Stimulated activated naive CD8-positive, alpha-beta T cell treated with anti-CD3 and anti-CD28 coated beads, Interleukin-15, amount 100 ng/mL, for 72 hours (primary cell): ENCODE measurements at regions not wholly inside any gene's neighbourhood (a gene's known extent, or its start where the extent isn't known, plus 50 kb on each side); places are given as distances from the start of the nearest gene placed in this dataset.
A peak's percentile ranks its signal among the peaks of the same experiment; 100 is the strongest.

ENCODE experiments used
- ATAC-seq: fragments of 150-1000 bp; cut with Tn5 transposase; 2 replicates; pipeline ENCODE4 v1.10.0; 2021; ENCODE audit warnings: mild to moderate bottlenecking, moderate library complexity
- DNase-seq, 2 donors: peaks; one replicate each; pipeline ENCODE4 v3.0.0; 2021 to 2022
- H3K27ac Mint-ChIP-seq, 2 donors: one replicate each; pipeline ENCODE4 v1.8.0; 2022; ENCODE audit warnings: mild to moderate bottlenecking in 2 of 2, mixed read lengths in 2 of 2, moderate library complexity in 2 of 2
- H3K27me3 Mint-ChIP-seq: one replicate; pipeline ENCODE4 v1.8.0; 2022; ENCODE audit warnings: mixed read lengths
- H3K4me1 Mint-ChIP-seq: one replicate; pipeline ENCODE4 v1.8.0; 2022; ENCODE audit warnings: mild to moderate bottlenecking, mixed read lengths
- H3K4me3 Mint-ChIP-seq, 2 donors: one replicate each; pipeline ENCODE4 v1.8.0; 2022; ENCODE audit warnings: mild to moderate bottlenecking in 2 of 2, mixed read lengths in 2 of 2, moderate library complexity in 1 of 2
- H3K9me3 Mint-ChIP-seq, 2 donors: one replicate each; pipeline ENCODE4 v1.8.0; 2022; ENCODE audit warnings: mixed read lengths in 2 of 2

GRCh38 chr10:29837586-29837985, 202.8 kb upstream of the SVIL start:
- Mint-ChIP-seq H3K27ac (peak overlapping the region in 1 of 2 donors; percentile 27), H3K27me3 (peaks cover 8% of the 10 kb centered on the region), H3K4me1 (no peaks in the 10 kb centered on the region), H3K4me3 (no peak overlapping the region), H3K9me3 (peaks cover 0 to 8% of the 10 kb centered on the region in 2 donors)
- ATAC-seq (no peak), DNase-seq (no peak)

DNA sequence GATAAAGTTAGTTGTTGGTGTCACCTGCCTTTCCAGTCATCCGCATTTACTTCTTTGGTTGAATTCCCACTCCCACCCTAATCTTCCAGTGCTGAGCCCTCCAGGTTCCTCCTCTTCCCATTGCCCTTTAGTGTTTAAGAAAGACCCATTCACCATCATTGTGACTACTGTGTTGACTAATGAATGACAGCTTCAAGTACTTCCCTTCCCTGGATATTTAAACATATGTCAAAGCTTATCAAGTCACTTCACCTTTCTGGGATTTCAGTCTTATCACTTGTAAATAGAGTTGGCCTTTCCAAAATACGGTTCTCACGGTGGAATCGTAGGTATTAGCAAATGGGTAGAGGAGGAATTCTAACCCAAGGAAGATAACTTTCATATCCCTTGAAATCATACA, 201.6 kb upstream of the SVIL start:
- DNase-seq (no peak), ATAC-seq (no peak)
- Mint-ChIP-seq H3K4me1 (no peaks in the 10 kb centered on the region), H3K4me3 (no peak overlapping the region), H3K27me3 (peaks cover 8% of the 10 kb centered on the region), H3K9me3 (peaks cover 9 to 13% of the 10 kb centered on the region in 2 donors), H3K27ac (peak overlapping the region in 1 of 2 donors; percentile 27)

DNA sequence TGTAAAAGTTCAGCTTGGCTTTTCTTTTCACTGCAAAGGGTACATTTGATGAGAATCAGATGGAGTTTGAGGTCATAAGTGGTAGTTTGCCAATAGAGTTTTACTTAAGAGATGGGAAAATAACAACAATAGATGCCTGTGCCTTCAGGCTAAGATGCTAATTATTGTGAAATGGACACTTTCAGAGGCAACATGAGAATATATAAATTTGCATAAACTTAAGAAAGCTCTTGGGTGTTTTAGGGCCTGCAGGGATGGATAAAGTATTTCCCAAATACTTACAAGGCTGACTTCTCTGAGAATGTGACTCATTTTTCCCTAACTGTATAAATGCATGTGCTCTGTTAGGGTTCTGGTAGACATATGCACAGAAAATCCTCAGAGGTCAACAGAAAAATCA, 200.3 kb upstream of the SVIL start:
- ATAC-seq (no peak), DNase-seq (no peak)
- Mint-ChIP-seq H3K27ac (no peak overlapping the region), H3K9me3 (peaks cover 11 to 21% of the 10 kb centered on the region in 2 donors), H3K4me3 (no peak overlapping the region), H3K27me3 (peaks cover 8% of the 10 kb centered on the region), H3K4me1 (no peaks in the 10 kb centered on the region)

DNA sequence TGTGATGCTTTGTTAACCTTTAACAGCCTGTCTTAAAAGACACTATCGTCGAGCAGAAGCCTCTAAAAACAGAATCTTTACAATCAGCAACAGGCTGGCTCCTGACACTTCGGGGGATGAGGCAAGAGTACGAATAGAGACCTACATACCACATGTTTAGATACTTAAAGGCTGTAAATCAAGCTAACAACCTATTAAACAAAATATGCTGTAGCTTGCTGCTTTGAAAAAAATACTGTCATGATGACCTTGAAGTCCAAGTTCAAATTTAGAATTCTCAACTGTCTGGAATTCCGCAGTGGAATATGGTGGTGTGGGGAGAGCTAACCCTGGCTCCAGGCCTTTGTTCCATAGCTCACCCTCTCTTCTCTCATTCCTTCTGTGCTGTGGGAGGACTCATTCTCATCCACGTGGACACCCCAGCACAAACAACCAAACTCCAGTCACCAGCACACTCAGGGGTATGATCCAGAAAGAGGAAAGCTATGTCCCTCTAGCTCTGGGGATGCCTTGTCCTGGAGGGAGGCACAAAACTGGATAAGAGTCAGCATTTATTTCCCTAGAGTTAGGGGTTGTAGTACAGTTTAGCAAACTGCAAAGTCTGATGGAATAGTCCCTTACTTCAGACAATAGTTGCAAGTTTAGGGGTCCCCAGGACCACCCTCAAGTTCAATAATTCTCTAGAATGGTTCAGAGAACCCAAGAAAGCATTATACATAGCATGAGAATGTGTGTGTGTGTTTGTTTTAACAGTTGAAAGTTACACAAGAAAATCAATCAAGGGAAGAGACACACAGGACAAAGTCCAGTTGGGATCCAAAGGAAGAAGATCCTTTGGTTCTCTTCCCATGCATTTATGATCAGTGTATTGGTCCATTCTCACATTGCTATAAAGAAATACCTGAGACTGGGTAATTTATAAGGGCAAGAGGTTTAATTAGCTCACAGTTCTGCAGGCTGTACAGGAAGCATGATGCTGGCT, 196.1 kb upstream of the SVIL start:
- Mint-ChIP-seq H3K4me3 (no peak overlapping the region), H3K27me3 (peaks cover 8% of the 10 kb centered on the region), H3K9me3 (peaks cover 18 to 29% of the 10 kb centered on the region in 2 donors), H3K4me1 (no peaks in the 10 kb centered on the region), H3K27ac (no peak overlapping the region)
- no peak for ATAC-seq
- DNase-seq, result no peak

- Mint-ChIP-seq H3K9me3 (peaks cover 18 to 29% of the 10 kb centered on the region in 2 donors), H3K4me3 (no peak overlapping the region), H3K4me1 (no peaks in the 10 kb centered on the region), H3K27ac (no peak overlapping the region), H3K27me3 (peaks cover 10% of the 10 kb centered on the region)
- DNase-seq (no peak), ATAC-seq (no peak)
Measured at GRCh38 chr10:29829776-29830175, 195.0 kb upstream of the SVIL start.

GRCh38 chr10:29828956-29829355, 194.2 kb upstream of the SVIL start:
- H3K4me1 Mint-ChIP-seq, result no peaks in the 10 kb centered on the region
- peaks cover 18 to 29% of the 10 kb centered on the region in 2 donors for H3K9me3 Mint-ChIP-seq
- DNase-seq (no peak), ATAC-seq (peak; percentile 40)
- H3K27ac Mint-ChIP-seq, result peak overlapping the region in 1 of 2 donors; percentile 63
- H3K27me3 Mint-ChIP-seq, result peaks cover 10% of the 10 kb centered on the region
- no peak overlapping the region for H3K4me3 Mint-ChIP-seq

GRCh38 chr10:29828440-29828894, 193.7 kb upstream of the SVIL start:
- H3K9me3 Mint-ChIP-seq, result peaks cover 18 to 29% of the 10 kb centered on the region in 2 donors
- H3K4me1 Mint-ChIP-seq, result no peaks in the 10 kb centered on the region
- ATAC-seq (no peak), DNase-seq (no peak)
- no peak overlapping the region for H3K4me3 Mint-ChIP-seq
- peak overlapping the region; percentile 57 to 63 for H3K27ac Mint-ChIP-seq
- peaks cover 10% of the 10 kb centered on the region for H3K27me3 Mint-ChIP-seq

- no peak overlapping the region for H3K4me3 Mint-ChIP-seq
- ATAC-seq (no peak), DNase-seq (no peak)
- peaks cover 10% of the 10 kb centered on the region for H3K27me3 Mint-ChIP-seq
- peaks cover 18 to 29% of the 10 kb centered on the region in 2 donors for H3K9me3 Mint-ChIP-seq
- H3K27ac Mint-ChIP-seq, result peak overlapping the region; percentile 42 to 62
- no peaks in the 10 kb centered on the region for H3K4me1 Mint-ChIP-seq
Measured at GRCh38 chr10:29827512-29827911, 192.7 kb upstream of the SVIL start.

DNA sequence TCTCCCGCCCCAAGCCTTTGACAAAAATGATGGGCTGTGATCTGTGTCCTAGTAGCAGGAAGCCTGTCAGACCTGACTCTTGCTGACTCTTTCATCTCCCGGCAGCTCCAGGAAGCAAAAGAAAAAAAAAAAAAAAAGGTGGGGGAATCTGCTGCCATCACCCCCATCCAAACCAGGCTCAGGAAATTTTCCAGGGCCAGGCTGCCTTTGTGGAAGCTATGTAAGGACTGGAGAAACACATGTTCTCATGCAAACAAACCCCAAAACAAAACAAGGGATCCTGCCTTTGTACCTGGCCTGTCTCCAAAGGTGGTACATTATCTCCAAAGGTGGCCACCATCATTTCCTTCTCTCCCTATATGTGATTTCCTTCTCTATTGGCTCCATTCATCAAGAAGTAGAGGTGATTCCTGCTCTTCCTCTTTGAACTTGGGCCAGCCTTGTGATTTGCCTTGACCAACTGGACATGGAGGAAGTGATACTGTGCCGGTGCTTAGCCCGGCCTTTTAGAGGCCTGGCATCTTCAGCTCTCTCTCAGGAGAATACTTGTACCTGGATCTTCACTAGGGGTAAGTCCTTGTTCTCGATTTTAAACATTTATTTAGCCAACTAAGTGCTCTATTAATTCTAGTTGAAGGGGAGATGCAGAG, 192.2 kb upstream of the SVIL start:
- ATAC-seq (no peak), DNase-seq (no peak)
- Mint-ChIP-seq H3K27me3 (peaks cover 10% of the 10 kb centered on the region), H3K27ac (peak overlapping the region in 1 of 2 donors; percentile 62), H3K9me3 (peaks cover 15 to 29% of the 10 kb centered on the region in 2 donors), H3K4me3 (no peak overlapping the region), H3K4me1 (no peaks in the 10 kb centered on the region)

DNA sequence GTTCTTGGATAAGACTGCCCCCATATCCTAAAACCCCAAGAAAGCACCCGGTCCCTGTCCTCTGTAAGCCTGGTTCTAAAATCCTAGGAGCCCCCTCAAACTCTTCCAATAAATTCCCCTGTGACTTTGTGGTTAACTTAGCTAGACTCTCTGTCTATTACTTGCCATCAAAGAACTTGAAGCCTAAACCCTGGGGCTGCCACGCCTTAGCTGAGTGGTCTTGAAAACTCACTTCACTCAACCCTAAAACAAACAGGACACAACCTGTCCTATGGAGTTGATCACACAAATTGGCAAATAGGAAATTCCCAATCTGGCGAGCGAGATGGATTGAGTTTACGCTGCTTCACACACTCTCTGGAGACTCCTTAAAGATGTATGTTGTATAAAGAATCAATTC, 191.4 kb upstream of the SVIL start:
- ATAC-seq, result no peak
- no peak for DNase-seq
- H3K27ac Mint-ChIP-seq, result peak overlapping the region in 1 of 2 donors; percentile 80
- H3K4me3 Mint-ChIP-seq, result no peak overlapping the region
- H3K27me3 Mint-ChIP-seq, result peaks cover 10% of the 10 kb centered on the region
- H3K4me1 Mint-ChIP-seq, result no peaks in the 10 kb centered on the region
- peaks cover 7 to 22% of the 10 kb centered on the region in 2 donors for H3K9me3 Mint-ChIP-seq

GRCh38 chr10:29823553-29824080, 188.8 kb upstream of the SVIL start:
- no peaks in the 10 kb centered on the region for H3K4me1 Mint-ChIP-seq
- H3K27ac Mint-ChIP-seq, result no peak overlapping the region
- no peak overlapping the region for H3K4me3 Mint-ChIP-seq
- DNase-seq (no peak), ATAC-seq (no peak)
- H3K27me3 Mint-ChIP-seq, result peaks cover 10% of the 10 kb centered on the region
- H3K9me3 Mint-ChIP-seq, result peaks cover 4 to 7% of the 10 kb centered on the region in 2 donors

- Mint-ChIP-seq H3K27ac (no peak overlapping the region), H3K9me3 (no peaks in the 10 kb centered on the region), H3K4me1 (no peaks in the 10 kb centered on the region), H3K4me3 (no peak overlapping the region), H3K27me3 (peaks cover 15% of the 10 kb centered on the region)
- DNase-seq (no peak), ATAC-seq (no peak)
Measured at GRCh38 chr10:29820890-29821461, 186.2 kb upstream of the SVIL start.

DNA sequence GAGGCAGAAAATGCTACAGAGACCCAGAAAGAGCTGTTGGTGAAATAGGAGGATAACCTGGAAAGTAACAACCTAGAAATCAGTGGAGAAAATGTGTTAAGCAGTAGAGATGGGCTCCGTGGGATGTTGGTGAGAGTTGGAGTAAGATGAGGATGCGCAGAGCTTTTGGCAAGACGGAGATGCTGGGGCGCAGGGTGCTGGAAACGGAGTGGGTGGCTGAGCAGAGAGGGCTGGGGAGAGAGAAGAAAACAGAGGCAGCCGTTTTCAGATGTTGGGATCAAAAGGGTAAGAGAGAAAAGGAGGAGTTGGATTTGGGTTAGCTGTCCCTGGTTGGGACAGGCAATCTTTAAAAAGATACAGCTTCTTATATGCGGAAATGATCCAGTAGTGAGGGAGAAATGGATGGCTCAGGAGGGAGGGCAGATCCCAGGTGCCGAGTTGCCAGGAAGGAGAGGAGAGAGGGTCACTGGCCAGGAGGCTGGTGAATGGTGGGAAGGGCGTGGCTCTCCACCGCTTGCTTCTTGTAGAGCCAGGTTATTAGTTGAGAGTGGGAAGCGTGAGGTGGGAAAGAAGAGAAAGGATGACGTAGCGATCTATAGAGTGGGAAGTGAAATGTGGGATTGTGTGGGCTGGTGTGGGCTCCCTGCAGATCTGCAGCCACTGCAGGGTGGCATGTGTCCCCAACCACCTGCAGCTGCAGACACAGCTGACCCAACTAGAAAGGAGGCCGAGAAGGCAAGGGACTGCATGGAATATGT, 182.2 kb upstream of the SVIL start:
- no peak overlapping the region for H3K27ac Mint-ChIP-seq

DNA sequence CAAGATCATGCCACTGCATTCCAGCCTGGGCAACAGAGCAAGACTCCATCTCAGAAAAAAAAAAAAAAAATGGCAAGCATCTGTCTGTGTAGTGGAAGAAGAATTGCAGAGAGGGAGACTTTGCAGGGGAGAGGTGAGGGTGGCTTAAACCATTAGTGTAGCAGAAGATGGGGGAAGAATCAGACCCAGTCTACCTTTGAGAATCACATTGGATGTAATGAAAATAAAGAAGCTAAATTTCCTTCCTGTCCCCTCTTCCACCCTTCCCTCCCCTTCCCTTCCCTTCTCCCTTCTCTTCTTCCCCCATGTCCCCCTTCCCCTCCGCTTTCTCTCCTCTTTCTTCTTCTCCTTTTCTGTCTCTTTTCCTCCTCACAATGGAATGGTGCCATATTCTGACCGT, 180.8 kb upstream of the SVIL start:
- no peak overlapping the region for H3K27ac Mint-ChIP-seq
- peaks cover 11% of the 10 kb centered on the region for H3K27me3 Mint-ChIP-seq
- ATAC-seq (no peak), DNase-seq (no peak)
- peaks cover 3 to 4% of the 10 kb centered on the region in 2 donors for H3K9me3 Mint-ChIP-seq
- H3K4me1 Mint-ChIP-seq, result peaks cover 11% of the 10 kb centered on the region
- no peak overlapping the region for H3K4me3 Mint-ChIP-seq

More for the DNA sequence above, 182.2 kb upstream of the SVIL start:
- no peak for ATAC-seq
- no peak for DNase-seq
- peaks cover 5% of the 10 kb centered on the region for H3K4me1 Mint-ChIP-seq
- H3K4me3 Mint-ChIP-seq, result no peak overlapping the region
- no peaks in the 10 kb centered on the region for H3K9me3 Mint-ChIP-seq
- peaks cover 11% of the 10 kb centered on the region for H3K27me3 Mint-ChIP-seq
